ENCODE measurements at regions not wholly inside any gene's neighbourhood (a gene's known extent, or its start where the extent isn't known, plus 50 kb on each side); places are given as distances from the start of the nearest gene placed in this dataset.

GRCh38 chr6:137372532-137372931, 121.7 kb downstream of the OLIG3 start (continued):
- no peak for TF ChIP-seq CBX8 (IDR thresholded peaks at IDR 0.05; ENCODE audit: borderline replicate concordance, low read depth, low read length)
- TF ChIP-seq CEBPB (IDR thresholded peaks at IDR 0.05; ENCODE audit: low read depth, low read length) = no peak
- TF ChIP-seq SP1 (IDR thresholded peaks at IDR 0.05; ENCODE audit: low read depth, low read length) = no peak
- no peak for TF ChIP-seq JUN (IDR thresholded peaks at IDR 0.05; ENCODE audit: low read depth, low read length)
- no peak for TF ChIP-seq NRF1 (IDR thresholded peaks at IDR 0.05; ENCODE audit: low read depth, low read length)
- TF ChIP-seq KDM5A (IDR thresholded peaks at IDR 0.05; ENCODE audit: low read length) = no peak

Data from H1 (cell line).